ENCODE measurements at regions not wholly inside any gene's neighbourhood (a gene's known extent, or its start where the extent isn't known, plus 50 kb on each side); places are given as distances from the start of the nearest gene placed in this dataset.

- TF ChIP-seq ZNF462 (CRISPR knock-in tag; IDR thresholded peaks at IDR 0.05) (no peak), CTCF (conservative IDR thresholded peaks at IDR 0.05; ENCODE audit: low read depth in 2 of 2) (no peak), CREB1 (CRISPR knock-in tag; IDR thresholded peaks at IDR 0.05; ENCODE audit: low read depth) (no peak), ZNF331 (CRISPR knock-in tag; IDR thresholded peaks at IDR 0.05; ENCODE audit: low read depth) (no peak)
Observed at GRCh38 chr21:36611379-36611778, 87.5 kb upstream of the SIM2 start (continued).

GRCh38 chr21:36613059-36613458 lies 85.9 kb upstream of the SIM2 start:
- Histone ChIP-seq H3K36me3 (ENCODE audit: insufficient read depth) (no peaks in the 10 kb centered on the region; the same call in 1 of the 2 replicates), H4K20me1 (replicated peaks; ENCODE audit: insufficient read depth) (no peaks in the 10 kb centered on the region), H3K79me2 (replicated peaks; ENCODE audit: insufficient read depth) (no peaks in the 10 kb centered on the region), H3F3A (replicated peaks; ENCODE audit: low read depth) (no peaks in the 10 kb centered on the region), H3K4me2 (no peak overlapping the region), H2AFZ (peak overlapping the region; percentile 56; the same call in 1 of the 2 replicates), H3K27ac (ENCODE audit: low read depth) (no peak overlapping the region), H3K9me2 (ENCODE audit: insufficient read depth) (peaks cover 9% of the 10 kb centered on the region; the same call in 1 of the 2 replicates), H3K27me3 (ENCODE audit: insufficient read depth) (no peaks in the 10 kb centered on the region), H3K4me3 (no peak overlapping the region), H3K4me1 (ENCODE audit: insufficient read depth) (peaks cover 9% of the 10 kb centered on the region; the same call in 1 of the 2 replicates)
- ATAC-seq, result no peak
- H3K4me1 Mint-ChIP-seq, result peaks cover 5% of the 10 kb centered on the region; the same call in 2 of the 3 replicates
- H3K27ac Mint-ChIP-seq, result no peak overlapping the region
- no peak for DNase-seq (ENCODE audit: low spot score)
- H3K36me3 Mint-ChIP-seq (ENCODE audit: low read depth), result peaks cover 12% of the 10 kb centered on the region; the same call in 2 of the 3 replicates
- peaks cover 6% of the 10 kb centered on the region for H3K27me3 Mint-ChIP-seq (ENCODE audit: insufficient read depth, low read depth, poor library complexity)
- H3K4me3 Mint-ChIP-seq, result no peak overlapping the region
- H3K9me3 Mint-ChIP-seq, result peaks cover 44% of the 10 kb centered on the region
- TF ChIP-seq ZNF462 (CRISPR knock-in tag; IDR thresholded peaks at IDR 0.05), result no peak
- TF ChIP-seq POLR2AphosphoS5 (IDR thresholded peaks at IDR 0.05; ENCODE audit: low read depth), result no peak
- TF ChIP-seq JUNB (IDR thresholded peaks at IDR 0.05; ENCODE audit: unreplicated experiment), result no peak
- TF ChIP-seq ETS1 (IDR thresholded peaks at IDR 0.05), result no peak
